ENCODE measurements at regions not wholly inside any gene's neighbourhood (a gene's known extent, or its start where the extent isn't known, plus 50 kb on each side); places are given as distances from the start of the nearest gene placed in this dataset.

GRCh38 chr3:105235221-105235620 is 131.5 kb upstream of the ALCAM start:
- no peak overlapping the region for H3K9ac ChIP-seq (ENCODE audit: extremely low read depth, insufficient read length, low read length)
- no peak overlapping the region for H2BK120ac ChIP-seq (ENCODE audit: low read depth, low read length, poor library complexity, severe bottlenecking)
- no CpG with 5 or more reads among the region's 2 CpGs for WGBS (ENCODE audit: extremely low coverage, insufficient read length, low lambda C conversion rate)
- H2BK15ac ChIP-seq (ENCODE audit: low read depth, low read length): no peak overlapping the region
- no peak overlapping the region for H3K27ac Mint-ChIP-seq
- H2AFZ ChIP-seq (ENCODE audit: low read length): no peak overlapping the region
- no peak overlapping the region for H3K4me3 Mint-ChIP-seq
- no peak overlapping the region for H3K23ac ChIP-seq (ENCODE audit: insufficient read length, low read depth, low read length)
- no peak for TF ChIP-seq CTCF (conservative IDR thresholded peaks at IDR 0.05)
- no peak overlapping the region for H2AK5ac ChIP-seq (ENCODE audit: insufficient read length, low read length)
- H4K91ac ChIP-seq (ENCODE audit: insufficient read length, low read depth, low read length): no peak overlapping the region
- peaks cover 3% of the 10 kb centered on the region; the same call in 1 of the 2 replicates for H3K4me1 ChIP-seq (ENCODE audit: insufficient read depth, low read length)
- H2BK5ac ChIP-seq (ENCODE audit: insufficient read length, low read length): no peak overlapping the region
- no peaks in the 10 kb centered on the region for H3K79me1 ChIP-seq (ENCODE audit: insufficient read depth, low read depth, low read length, poor library complexity, severe bottlenecking)
- no peaks in the 10 kb centered on the region for H3K36me3 Mint-ChIP-seq (ENCODE audit: insufficient read depth in 1 of 3, low read depth in 3 of 3)
- H3K9me3 Mint-ChIP-seq: no peaks in the 10 kb centered on the region
- no peak overlapping the region for H2BK12ac ChIP-seq (ENCODE audit: insufficient read length, low read depth, low read length)
- no peaks in the 10 kb centered on the region for H3K79me2 ChIP-seq (ENCODE audit: insufficient read depth, low read length)
- no peak overlapping the region for H2BK20ac ChIP-seq (ENCODE audit: low read depth, low read length, poor library complexity, severe bottlenecking)
- H4K5ac ChIP-seq (ENCODE audit: insufficient read length, low read depth, low read length): no peak overlapping the region
- H3K23me2 ChIP-seq (ENCODE audit: insufficient read length, low read depth, low read length, poor library complexity, severe bottlenecking): no peaks in the 10 kb centered on the region
- no peak overlapping the region for H3K27ac ChIP-seq (ENCODE audit: insufficient read length, low read depth, low read length)
- H3K27me3 ChIP-seq (ENCODE audit: insufficient read depth, low read length): no peaks in the 10 kb centered on the region
- H3K14ac ChIP-seq (ENCODE audit: insufficient read depth, low read length): no peak overlapping the region
- no peak overlapping the region for H3T11ph ChIP-seq (ENCODE audit: low read length)
- H3K4me1 Mint-ChIP-seq: peaks cover 13 to 17% of the 10 kb centered on the region in 2 experiments
- H3K4ac ChIP-seq (ENCODE audit: low read depth, low read length): no peak overlapping the region
- H4K20me1 ChIP-seq (ENCODE audit: control insufficient read depth, insufficient read depth, insufficient read length): no peaks in the 10 kb centered on the region
- H3K27me3 Mint-ChIP-seq (ENCODE audit: low read depth): no peaks in the 10 kb centered on the region
- no peak overlapping the region for H4K8ac ChIP-seq (replicated peaks; ENCODE audit: insufficient read length, low read depth, low read length)
- DNase-seq: no peak
- no peak overlapping the region for H3K18ac ChIP-seq (ENCODE audit: insufficient read length, low read depth, low read length)
- H3K4me2 ChIP-seq (ENCODE audit: insufficient read depth, insufficient read length, low read length): no peak overlapping the region
- no peak overlapping the region for H3K56ac ChIP-seq (ENCODE audit: insufficient read length, low read depth, low read length)
- no peaks in the 10 kb centered on the region for H3K9me3 ChIP-seq (ENCODE audit: control insufficient read depth, low read depth, low read length)
